ENCODE measurements at regions not wholly inside any gene's neighbourhood (a gene's known extent, or its start where the extent isn't known, plus 50 kb on each side); places are given as distances from the start of the nearest gene placed in this dataset.

DNA sequence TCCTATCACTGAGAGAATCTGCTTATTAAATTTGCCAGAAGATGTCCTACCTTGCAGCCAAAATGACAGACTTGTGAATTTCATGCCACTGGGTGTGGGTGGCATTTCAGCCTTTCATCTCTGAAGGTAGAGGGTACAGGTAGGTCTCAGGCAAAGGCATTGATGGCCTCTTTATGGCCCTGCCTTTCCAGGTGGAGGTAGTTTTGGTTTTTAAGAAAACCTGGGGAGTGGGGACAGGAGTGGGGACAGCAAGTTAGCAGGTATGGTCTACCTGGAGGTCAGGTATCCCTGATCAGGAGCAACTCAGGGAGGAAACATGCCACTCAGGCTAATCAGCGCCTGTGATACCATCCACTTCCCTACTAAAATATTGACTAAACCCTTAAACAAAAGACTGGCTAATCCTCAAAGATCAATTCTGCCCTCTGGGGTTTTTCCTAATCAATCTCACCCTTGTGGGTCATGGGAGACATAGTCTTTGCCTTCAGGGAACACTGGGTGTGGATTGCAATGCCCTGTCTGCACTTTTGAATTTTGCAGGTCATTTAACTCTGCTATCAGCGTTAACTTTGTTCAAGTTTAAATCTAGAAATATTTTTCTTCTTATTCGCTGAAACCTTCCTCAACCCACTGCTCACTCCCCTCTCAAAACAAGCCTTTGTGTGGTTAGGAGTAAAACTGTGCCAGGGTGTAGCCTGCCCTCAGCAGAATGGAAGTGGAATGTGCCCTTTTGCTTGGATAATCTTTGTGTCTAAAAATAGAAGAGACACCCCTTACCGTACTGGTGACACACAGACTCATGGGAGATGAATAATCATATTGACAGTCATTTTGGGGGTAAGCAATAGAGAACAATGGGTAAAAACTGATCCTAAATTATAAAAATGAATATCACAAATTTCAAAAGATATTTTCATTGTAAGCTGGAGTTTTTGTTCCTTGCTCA is 233.7 kb downstream of the COG6 start:
- TF ChIP-seq, protein P1, sequence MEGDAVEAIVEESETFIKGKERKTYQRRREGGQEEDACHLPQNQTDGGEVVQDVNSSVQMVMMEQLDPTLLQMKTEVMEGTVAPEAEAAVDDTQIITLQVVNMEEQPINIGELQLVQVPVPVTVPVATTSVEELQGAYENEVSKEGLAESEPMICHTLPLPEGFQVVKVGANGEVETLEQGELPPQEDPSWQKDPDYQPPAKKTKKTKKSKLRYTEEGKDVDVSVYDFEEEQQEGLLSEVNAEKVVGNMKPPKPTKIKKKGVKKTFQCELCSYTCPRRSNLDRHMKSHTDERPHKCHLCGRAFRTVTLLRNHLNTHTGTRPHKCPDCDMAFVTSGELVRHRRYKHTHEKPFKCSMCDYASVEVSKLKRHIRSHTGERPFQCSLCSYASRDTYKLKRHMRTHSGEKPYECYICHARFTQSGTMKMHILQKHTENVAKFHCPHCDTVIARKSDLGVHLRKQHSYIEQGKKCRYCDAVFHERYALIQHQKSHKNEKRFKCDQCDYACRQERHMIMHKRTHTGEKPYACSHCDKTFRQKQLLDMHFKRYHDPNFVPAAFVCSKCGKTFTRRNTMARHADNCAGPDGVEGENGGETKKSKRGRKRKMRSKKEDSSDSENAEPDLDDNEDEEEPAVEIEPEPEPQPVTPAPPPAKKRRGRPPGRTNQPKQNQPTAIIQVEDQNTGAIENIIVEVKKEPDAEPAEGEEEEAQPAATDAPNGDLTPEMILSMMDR (conservative IDR thresholded peaks at IDR 0.05; ENCODE audit: low read length), result no peak
- TF ChIP-seq EZH2phosphoT487 (IDR thresholded peaks at IDR 0.05; ENCODE audit: borderline replicate concordance, low read depth, low read length), result no peak
